AG04450 (cell line): ENCODE measurements at regions not wholly inside any gene's neighbourhood (a gene's known extent, or its start where the extent isn't known, plus 50 kb on each side); places are given as distances from the start of the nearest gene placed in this dataset.

Source experiments
- CTCF ChIA-PET: fragments of 300-600, 350-600 bp; formaldehyde crosslinking; extraction: SDS; loops from one replicate; lab custom pipeline; 2022; ENCODE audit warnings: antibody characterized with exemption, inconsistent platforms; lab: Charles Lee
- POLR2A ChIA-PET: fragments of 350-600 bp; formaldehyde crosslinking; extraction: SDS; loops from one replicate; lab custom pipeline; 2021; ENCODE audit warnings: antibody characterized with exemption, inconsistent platforms; lab: Yijun Ruan, JAX
- DNase-seq: peaks from one replicate; pipeline ENCODE4 v3.0.0-alpha.2; 2011; ENCODE audit warnings: low read depth, low spot score
- H3K27ac ChIP-seq: one replicate; pipeline ENCODE4 v1.5.1; 2012; ENCODE audit warnings: low read depth, low read length, control low read depth
- H3K27me3 ChIP-seq: one replicate; pipeline ENCODE4 v1.6.0; 2012; ENCODE audit warnings: low read length; ENCODE audit not compliant: control insufficient read depth, insufficient read depth
- H3K4me3 ChIP-seq: 2 replicates; pipeline ENCODE4 v1.5.1; 2011; ENCODE audit warnings: mild to moderate bottlenecking, low read depth, low read length, control low read depth
- H3K9me3 ChIP-seq: 2 replicates; pipeline ENCODE4 v1.5.1; 2012; ENCODE audit warnings: low read length; ENCODE audit not compliant: control insufficient read depth, insufficient read depth
- TF ChIP-seq, protein P1 (sequence below): IDR thresholded peaks from 2 replicates; pipeline ENCODE4 v1.5.1; 2011; ENCODE audit warnings: low read depth, low read length, control low read depth, inconsistent platforms

DNA sequence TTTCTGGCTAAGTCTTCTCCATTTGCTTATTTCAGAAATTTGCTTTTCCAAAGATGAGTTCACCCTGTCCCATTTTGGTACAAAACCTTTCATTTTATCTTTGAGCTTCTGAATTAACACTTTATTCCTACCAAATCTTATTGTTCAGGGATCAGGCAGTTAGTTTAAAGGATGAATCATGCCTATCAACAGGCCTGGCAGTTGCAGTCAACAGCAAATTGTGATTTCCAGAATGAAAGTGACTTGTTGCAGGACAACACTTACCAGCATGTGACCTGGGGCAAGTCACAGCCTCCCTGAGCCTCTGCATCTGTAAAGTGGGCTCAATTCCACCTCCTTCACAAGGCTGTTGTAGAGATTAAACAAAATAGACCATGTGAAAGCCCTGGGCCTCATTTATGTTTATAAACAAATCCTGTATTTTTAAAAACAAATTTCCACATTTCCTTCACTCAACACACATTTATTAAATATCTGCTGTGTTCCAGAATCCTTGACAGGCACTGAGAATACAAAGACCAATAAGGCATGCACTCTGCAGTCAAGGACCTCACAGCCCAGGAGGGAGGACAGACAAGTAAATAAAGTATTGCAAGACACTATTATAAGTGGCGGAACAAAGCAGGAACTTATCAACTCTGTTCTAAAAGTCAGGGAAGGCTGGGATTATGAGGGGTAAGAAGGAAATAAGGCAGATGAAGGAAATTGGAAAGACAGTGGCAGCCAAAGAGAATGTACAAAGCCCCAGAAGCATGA, 359.1 kb upstream of the IL12A start:
- TF ChIP-seq, protein P1, sequence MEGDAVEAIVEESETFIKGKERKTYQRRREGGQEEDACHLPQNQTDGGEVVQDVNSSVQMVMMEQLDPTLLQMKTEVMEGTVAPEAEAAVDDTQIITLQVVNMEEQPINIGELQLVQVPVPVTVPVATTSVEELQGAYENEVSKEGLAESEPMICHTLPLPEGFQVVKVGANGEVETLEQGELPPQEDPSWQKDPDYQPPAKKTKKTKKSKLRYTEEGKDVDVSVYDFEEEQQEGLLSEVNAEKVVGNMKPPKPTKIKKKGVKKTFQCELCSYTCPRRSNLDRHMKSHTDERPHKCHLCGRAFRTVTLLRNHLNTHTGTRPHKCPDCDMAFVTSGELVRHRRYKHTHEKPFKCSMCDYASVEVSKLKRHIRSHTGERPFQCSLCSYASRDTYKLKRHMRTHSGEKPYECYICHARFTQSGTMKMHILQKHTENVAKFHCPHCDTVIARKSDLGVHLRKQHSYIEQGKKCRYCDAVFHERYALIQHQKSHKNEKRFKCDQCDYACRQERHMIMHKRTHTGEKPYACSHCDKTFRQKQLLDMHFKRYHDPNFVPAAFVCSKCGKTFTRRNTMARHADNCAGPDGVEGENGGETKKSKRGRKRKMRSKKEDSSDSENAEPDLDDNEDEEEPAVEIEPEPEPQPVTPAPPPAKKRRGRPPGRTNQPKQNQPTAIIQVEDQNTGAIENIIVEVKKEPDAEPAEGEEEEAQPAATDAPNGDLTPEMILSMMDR: no peak
- no peak for DNase-seq
- no peak overlapping the region for H3K4me3 ChIP-seq
- H3K27me3 ChIP-seq: no peaks in the 10 kb centered on the region
- POLR2A ChIA-PET: no interaction called here
- CTCF ChIA-PET: interaction anchor here (0.6 kb wide), 1 partner anchor 175 kb away, joined by 3 read pairs; no protein-coding TSS in a partner anchor
- H3K27ac ChIP-seq: no peak overlapping the region
- no peaks in the 10 kb centered on the region for H3K9me3 ChIP-seq

DNA sequence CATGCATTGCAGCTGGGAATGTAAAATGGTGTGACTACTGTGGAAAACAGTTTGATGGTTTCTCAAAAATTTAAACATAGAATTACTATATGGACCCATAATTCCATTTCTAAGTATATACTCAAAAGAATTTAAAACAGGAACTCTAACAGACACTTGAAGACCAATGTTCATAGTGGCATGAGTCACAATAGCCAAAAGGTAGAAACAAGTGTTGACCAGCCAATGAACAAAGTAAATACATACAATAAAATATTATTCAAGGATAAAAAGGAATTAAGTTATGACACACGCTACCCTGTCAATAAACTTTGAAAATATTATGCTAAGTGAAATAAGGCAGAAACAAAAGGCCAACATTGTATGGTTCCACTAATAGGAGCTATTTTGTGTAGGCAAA, 357.4 kb upstream of the IL12A start:
- DNase-seq: no peak
- Histone ChIP-seq H3K4me3 (no peak overlapping the region), H3K27ac (no peak overlapping the region), H3K27me3 (no peaks in the 10 kb centered on the region), H3K9me3 (no peaks in the 10 kb centered on the region)
- ChIA-PET POLR2A (no interaction called here), CTCF (interaction anchor here (1.0 to 1.4 kb wide), 3 partner anchors 14 to 371 kb away, joined by 3 read pairs; no protein-coding TSS in a partner anchor)
- TF ChIP-seq, protein P1: no peak

DNA sequence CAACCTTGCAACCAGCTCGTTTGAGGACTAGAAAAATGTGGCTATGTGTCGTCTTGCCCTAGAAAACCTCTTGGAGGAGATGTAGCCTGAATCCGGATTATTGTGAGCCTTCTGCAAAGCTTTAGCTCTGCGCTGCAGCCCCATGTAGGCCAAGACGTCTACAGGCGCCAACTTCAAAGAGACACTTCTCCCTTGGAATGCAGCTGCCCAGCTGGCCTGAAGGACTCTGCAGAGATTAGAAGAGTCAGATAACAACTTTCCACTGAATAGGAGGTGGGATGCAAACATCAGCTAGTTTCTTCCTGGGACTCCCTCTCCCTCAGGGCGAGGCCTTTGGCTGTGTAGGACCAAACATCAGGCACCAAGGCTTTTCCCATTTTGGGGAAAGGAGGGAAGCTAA, 356.5 kb upstream of the IL12A start:
- CTCF ChIA-PET: interaction anchor here (1.0 to 1.4 kb wide), 3 partner anchors 15 to 372 kb away, joined by 3 read pairs; no protein-coding TSS in a partner anchor
- POLR2A ChIA-PET: no interaction called here
- TF ChIP-seq, protein P1: no peak
- DNase-seq: no peak
- Histone ChIP-seq H3K9me3 (no peaks in the 10 kb centered on the region), H3K27ac (no peak overlapping the region), H3K4me3 (no peak overlapping the region), H3K27me3 (no peaks in the 10 kb centered on the region)

DNA sequence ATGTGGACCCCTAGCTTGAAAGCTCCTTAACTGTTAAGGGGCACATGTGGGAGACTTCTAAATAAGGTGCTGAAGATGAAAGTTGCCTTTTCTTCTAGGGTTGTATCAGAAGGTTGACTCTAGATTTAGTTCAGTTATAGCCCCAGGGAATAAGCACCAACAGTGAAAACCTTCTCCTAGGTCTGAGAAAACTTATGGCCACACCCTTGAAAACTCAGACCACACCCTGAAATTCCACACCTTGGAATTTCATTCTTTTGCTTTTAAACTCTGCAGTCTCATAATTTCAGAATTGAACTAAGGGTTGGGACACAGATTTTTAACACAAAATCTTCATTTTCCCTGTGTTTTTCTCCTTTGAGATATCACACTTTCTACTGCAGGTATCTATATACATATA, 355.8 kb upstream of the IL12A start:
- Histone ChIP-seq H3K4me3 (no peak overlapping the region), H3K9me3 (no peaks in the 10 kb centered on the region), H3K27ac (no peak overlapping the region), H3K27me3 (no peaks in the 10 kb centered on the region)
- POLR2A ChIA-PET: no interaction called here
- CTCF ChIA-PET: interaction anchor here (0.8 to 1.4 kb wide), 3 partner anchors 173 to 374 kb away, joined by 3 to 5 read pairs (median 3); no protein-coding TSS in a partner anchor
- DNase-seq: no peak
- TF ChIP-seq, protein P1: no peak

DNA sequence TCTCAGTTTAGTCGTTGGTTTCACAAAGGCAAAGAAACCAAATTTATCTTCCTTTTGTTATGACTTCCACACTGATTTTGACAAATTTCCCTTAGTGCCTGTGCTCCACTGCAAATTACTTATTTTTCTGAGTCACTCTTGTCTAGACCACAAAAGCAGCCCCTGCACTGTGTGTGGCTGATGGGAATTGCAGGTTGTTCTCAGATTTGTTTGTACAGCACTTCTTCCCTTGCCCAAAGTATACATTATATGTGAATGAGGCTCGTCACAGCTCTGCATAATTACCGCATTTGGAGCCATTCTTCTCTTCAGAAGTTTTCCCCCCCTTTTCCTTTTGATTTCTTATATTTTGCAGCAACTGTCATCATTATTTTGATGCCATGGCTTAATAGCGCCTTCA, 354.2 kb upstream of the IL12A start:
- Histone ChIP-seq H3K27ac (no peak overlapping the region), H3K9me3 (no peaks in the 10 kb centered on the region), H3K4me3 (no peak overlapping the region), H3K27me3 (no peaks in the 10 kb centered on the region)
- TF ChIP-seq, protein P1: no peak
- CTCF ChIA-PET: interaction anchor here (1.3 kb wide), 1 partner anchor 372 kb away, joined by 5 read pairs; no protein-coding TSS in a partner anchor
- POLR2A ChIA-PET: no interaction called here
- DNase-seq: no peak
